Astrocyte of the spinal cord (primary cell): ENCODE measurements at regions not wholly inside any gene's neighbourhood (a gene's known extent, or its start where the extent isn't known, plus 50 kb on each side); places are given as distances from the start of the nearest gene placed in this dataset.

Experiments used
- DNase-seq: peaks from one replicate; pipeline ENCODE4 v3.0.0; 2011; ENCODE audit warnings: low read depth, low spot score
- H3K4me3 ChIP-seq: 2 replicates; pipeline ENCODE4 v1.5.1; 2011; ENCODE audit warnings: low read depth, mild to moderate bottlenecking, low read length, moderate library complexity
- in situ Hi-C: cut with HindIII; loops from 2 replicates; pipeline ENCODE4 v1.10.0; 2017; ENCODE audit warnings: low sequenced_read_pairs
- TF ChIP-seq, protein P1 (sequence below): IDR thresholded peaks from 2 replicates; pipeline ENCODE4 v1.5.1; 2012; ENCODE audit warnings: low read depth, mild to moderate bottlenecking, low read length, inconsistent platforms

DNA sequence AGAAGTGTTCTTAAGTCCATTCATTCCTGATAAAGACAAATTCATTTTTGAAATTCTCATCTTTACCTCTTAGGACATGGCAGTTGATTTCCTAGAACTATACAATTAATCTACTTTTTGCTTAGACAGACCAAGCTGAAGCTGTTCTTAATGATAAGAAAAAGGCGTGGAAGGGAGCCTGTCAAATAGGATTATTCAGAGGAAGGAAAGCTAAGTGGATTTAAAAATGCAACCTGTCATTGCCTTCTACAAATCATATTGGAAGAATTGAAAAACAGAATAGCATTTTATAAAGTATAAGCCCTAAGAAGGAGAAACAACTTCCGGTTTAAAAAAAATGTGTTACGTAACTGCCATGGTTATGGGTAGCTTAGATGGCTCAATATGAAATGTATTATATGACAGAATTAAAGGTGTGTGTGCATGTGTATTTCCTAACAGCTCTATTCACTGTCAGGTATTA is 81.2 kb upstream of the RAP2B start:
- DNase-seq = no peak
- H3K4me3 ChIP-seq = no peak overlapping the region
- in situ Hi-C loops = no loop called here
- TF ChIP-seq, protein P1, sequence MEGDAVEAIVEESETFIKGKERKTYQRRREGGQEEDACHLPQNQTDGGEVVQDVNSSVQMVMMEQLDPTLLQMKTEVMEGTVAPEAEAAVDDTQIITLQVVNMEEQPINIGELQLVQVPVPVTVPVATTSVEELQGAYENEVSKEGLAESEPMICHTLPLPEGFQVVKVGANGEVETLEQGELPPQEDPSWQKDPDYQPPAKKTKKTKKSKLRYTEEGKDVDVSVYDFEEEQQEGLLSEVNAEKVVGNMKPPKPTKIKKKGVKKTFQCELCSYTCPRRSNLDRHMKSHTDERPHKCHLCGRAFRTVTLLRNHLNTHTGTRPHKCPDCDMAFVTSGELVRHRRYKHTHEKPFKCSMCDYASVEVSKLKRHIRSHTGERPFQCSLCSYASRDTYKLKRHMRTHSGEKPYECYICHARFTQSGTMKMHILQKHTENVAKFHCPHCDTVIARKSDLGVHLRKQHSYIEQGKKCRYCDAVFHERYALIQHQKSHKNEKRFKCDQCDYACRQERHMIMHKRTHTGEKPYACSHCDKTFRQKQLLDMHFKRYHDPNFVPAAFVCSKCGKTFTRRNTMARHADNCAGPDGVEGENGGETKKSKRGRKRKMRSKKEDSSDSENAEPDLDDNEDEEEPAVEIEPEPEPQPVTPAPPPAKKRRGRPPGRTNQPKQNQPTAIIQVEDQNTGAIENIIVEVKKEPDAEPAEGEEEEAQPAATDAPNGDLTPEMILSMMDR = no peak

DNA sequence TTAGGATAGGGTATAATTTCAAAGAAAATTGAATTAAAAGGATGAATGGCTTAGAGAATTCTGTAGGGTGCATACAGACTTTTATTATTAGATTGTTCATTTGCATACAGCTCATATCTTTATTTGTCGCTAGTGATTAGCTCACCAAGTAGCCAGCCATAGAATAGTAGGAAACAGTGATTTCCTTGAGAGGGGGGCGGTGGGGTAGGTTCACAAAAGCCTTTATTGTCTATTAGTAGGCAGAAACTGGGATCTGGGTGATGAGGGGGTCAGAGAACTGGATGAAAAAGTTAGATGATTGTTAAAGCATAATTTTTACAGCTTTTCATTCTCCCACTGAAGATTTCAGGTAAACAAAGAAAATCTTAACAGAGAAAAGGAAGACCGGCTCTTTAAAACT is 77.6 kb upstream of the RAP2B start:
- no peak overlapping the region for H3K4me3 ChIP-seq
- TF ChIP-seq, protein P1 = no peak
- in situ Hi-C loops = no loop called here
- DNase-seq = no peak

DNA sequence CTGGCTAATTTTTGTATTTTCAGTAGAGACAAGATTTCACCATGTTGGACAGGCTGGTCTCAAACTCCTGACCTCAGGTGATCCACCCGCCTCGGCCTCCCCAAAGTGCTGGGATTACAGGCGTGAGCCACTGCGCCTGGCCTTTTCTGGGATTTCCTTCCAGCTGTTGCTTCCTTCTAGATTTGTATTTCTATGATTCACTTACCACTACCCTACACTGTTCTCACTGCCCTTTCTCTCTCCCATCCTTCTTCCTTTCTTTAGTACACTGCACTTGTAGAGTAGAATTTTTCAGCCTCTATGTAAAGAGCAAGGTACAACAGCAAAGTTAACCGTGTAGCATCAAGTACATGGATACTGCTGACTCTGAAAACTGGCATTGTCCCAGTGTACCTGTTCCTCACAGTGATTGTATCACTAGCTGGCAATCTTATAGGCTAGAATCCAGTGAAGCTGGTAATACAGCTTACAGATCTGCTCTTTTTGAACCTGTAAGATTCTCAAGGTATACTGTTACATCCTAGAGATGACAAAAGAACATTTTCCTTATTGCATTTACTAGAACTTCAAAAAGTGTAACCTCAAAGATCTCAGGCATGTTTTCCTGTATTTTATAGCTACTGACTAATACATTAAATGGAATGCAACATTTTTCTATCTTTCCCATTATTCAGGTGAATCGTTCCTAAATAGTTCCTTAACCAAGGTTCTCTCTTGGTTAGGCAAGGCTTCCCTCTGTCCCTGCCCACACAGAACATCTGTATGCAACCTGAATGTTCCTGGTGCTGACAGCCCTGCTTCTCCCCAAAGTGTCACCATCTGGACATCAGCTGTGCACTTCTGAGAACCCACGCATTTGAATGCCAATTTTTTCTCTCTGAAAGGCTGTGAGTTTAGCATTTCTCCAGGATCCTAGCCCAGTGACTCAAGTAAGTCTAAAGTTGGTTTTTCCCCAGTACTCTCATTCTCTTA is 74.1 kb upstream of the RAP2B start:
- H3K4me3 ChIP-seq = no peak overlapping the region
- in situ Hi-C loops = no loop called here
- peak; percentile 75 for DNase-seq
- TF ChIP-seq, protein P1 = no peak

DNA sequence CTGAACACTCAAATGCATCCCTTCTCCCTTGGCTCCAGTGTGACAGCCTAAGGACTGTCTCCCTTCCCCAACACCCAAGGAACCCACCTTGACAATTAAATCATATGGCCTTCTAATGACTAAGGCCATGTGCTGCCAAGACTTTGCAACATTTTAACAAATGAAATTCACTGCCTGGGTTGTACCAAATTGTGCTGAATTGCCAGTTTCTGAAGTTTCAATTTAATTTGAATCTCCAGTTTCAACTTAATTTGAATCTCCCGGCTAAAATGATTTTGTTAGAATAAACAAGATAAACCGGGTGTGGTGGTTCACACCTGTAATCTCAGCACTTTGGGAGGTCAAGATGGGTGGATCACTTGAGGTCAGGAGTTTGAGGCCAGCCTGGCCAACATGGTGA is 72.4 kb upstream of the RAP2B start:
- in situ Hi-C loops = no loop called here
- H3K4me3 ChIP-seq = no peak overlapping the region
- no peak for DNase-seq
- TF ChIP-seq, protein P1 = no peak

DNA sequence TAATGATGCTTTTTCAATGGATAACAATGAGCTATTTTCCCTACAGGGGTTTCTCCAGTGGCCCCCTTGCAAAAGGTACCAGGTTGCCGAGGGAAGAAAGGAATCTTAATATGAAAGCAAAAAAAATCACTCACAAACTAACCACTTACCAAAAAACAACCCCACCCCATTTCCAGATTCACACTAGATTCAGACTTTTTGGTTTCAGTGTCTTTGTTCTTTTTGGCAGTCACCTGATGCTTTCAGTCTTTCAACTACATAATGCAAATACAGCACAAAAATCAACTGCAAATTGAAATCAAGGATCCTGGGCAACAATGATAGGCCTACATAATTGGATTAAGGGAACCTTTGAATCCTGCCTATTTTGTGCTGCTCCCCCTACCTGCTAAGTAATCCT is 71.1 kb upstream of the RAP2B start:
- DNase-seq = no peak
- TF ChIP-seq, protein P1 = no peak
- in situ Hi-C loops = no loop called here
- no peak overlapping the region for H3K4me3 ChIP-seq

DNA sequence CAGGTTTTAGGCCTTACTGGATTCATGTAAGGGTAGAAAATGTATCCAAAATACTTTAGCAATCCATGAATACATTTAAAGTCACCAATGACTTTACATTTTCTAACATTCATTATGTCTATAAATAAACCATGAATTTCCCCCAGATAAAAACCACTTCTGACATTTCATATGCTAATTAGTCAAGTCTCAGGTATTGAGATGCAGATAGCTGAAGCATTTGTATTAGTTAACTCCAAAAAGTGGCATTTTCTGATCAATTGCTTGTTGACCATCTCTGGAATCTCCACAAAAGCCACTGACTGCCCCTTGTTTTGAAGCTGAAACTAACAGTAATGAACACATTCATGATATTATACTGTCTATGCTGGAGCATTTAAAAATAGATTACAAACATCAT is 68.4 kb upstream of the RAP2B start:
- TF ChIP-seq, protein P1 = no peak
- no peak overlapping the region for H3K4me3 ChIP-seq
- no peak for DNase-seq
- in situ Hi-C loops = no loop called here
